ENCODE measurements at regions not wholly inside any gene's neighbourhood (a gene's known extent, or its start where the extent isn't known, plus 50 kb on each side); places are given as distances from the start of the nearest gene placed in this dataset.

GRCh38 chr4:12562021-12562420, 922.1 kb downstream of the RAB28 start (continued):
- TF ChIP-seq ZBTB33 (IDR thresholded peaks at IDR 0.05; ENCODE audit: borderline replicate concordance, low read depth) (no peak), GATA2 (CRISPR knock-in tag; IDR thresholded peaks at IDR 0.05) (no peak), JUND (IDR thresholded peaks at IDR 0.05) (no peak), YY1 (IDR thresholded peaks at IDR 0.05; ENCODE audit: low read depth) (no peak)

- ChIA-PET CTCF (no interaction called here), POLR2A (no interaction called here)
- 15% methylated on average over 4 of the region's 4 CpGs for WGBS (ENCODE audit: low lambda C conversion rate)
Measured at GRCh38 chr4:12555011-12555410, 929.1 kb downstream of the RAB28 start.

GRCh38 chr4:12548678-12549077, 935.5 kb downstream of the RAB28 start:
- ChIA-PET CTCF (no interaction called here), POLR2A (no interaction called here)
- Histone ChIP-seq H3K9me3 (peaks cover 8% of the 10 kb centered on the region; the same call in 1 of the 2 replicates), H3F3A (replicated peaks; ENCODE audit: insufficient read depth) (no peaks in the 10 kb centered on the region), H3K9ac (no peak overlapping the region), H2AFZ (ENCODE audit: low read depth) (no peak overlapping the region), H4K20me1 (ENCODE audit: insufficient read depth) (no peaks in the 10 kb centered on the region), H3K9me2 (no peaks in the 10 kb centered on the region), H3K27ac (ENCODE audit: low read depth in 2 of 2, low read length in 1 of 2) (no peak overlapping the region), H3K79me2 (ENCODE audit: insufficient read depth) (no peaks in the 10 kb centered on the region), H3K4me1 (ENCODE audit: control insufficient read depth in 1 of 2, insufficient read depth in 2 of 2, low read depth in 1 of 2, low read length in 1 of 2) (no peaks in the 10 kb centered on the region), H3K27me3 (ENCODE audit: insufficient read depth) (no peaks in the 10 kb centered on the region), H3K36me3 (replicated peaks in 1 of 2; ENCODE audit: control insufficient read depth in 1 of 2, insufficient read depth in 2 of 2, low read length in 1 of 2) (no peaks in the 10 kb centered on the region), H3K4me2 (no peak overlapping the region), H3K4me3 (ENCODE audit: low read depth in 2 of 2, low read length in 1 of 2) (no peak overlapping the region)
- WGBS (ENCODE audit: low lambda C conversion rate) = 8% methylated on average over 4 of the region's 4 CpGs
- no peak for DNase-seq
- no peak for TF ChIP-seq PBX3 (IDR thresholded peaks at IDR 0.05)
- TF ChIP-seq JUND (IDR thresholded peaks at IDR 0.05) = no peak
- no peak for TF ChIP-seq REST (IDR thresholded peaks at IDR 0.05; ENCODE audit: low read depth, low read length)
- TF ChIP-seq FOXM1 (IDR thresholded peaks at IDR 0.05; ENCODE audit: low read depth) = no peak
- TF ChIP-seq MXI1 (IDR thresholded peaks at IDR 0.05; ENCODE audit: low read depth, low read length) = no peak
- no peak for TF ChIP-seq YY1 (IDR thresholded peaks at IDR 0.05; ENCODE audit: low read depth)
- TF ChIP-seq IRF3 (IDR thresholded peaks at IDR 0.05; ENCODE audit: low read depth, low read length) = no peak
- no peak for TF ChIP-seq RXRA (IDR thresholded peaks at IDR 0.05; ENCODE audit: borderline replicate concordance, low read depth)
- no peak for TF ChIP-seq TAF1 (IDR thresholded peaks at IDR 0.05; ENCODE audit: borderline replicate concordance, low read depth, low read length)
- no peak for TF ChIP-seq TEAD4 (IDR thresholded peaks at IDR 0.05; ENCODE audit: borderline replicate concordance, insufficient read depth)
- no peak for TF ChIP-seq USF1 (IDR thresholded peaks at IDR 0.05; ENCODE audit: borderline replicate concordance, low read depth)
- no peak for TF ChIP-seq CTCF (IDR thresholded peaks at IDR 0.05)
- TF ChIP-seq GATA2 (CRISPR knock-in tag; IDR thresholded peaks at IDR 0.05) = no peak
- TF ChIP-seq MEF2A (IDR thresholded peaks at IDR 0.05; ENCODE audit: borderline replicate concordance, low read depth) = no peak

More at GRCh38 chr4:12555011-12555410, 929.1 kb downstream of the RAB28 start:
- H2AFZ ChIP-seq (ENCODE audit: low read depth) = no peak overlapping the region
- H3K79me2 ChIP-seq (ENCODE audit: insufficient read depth) = no peaks in the 10 kb centered on the region
- H3K36me3 ChIP-seq (replicated peaks in 1 of 2; ENCODE audit: control insufficient read depth in 1 of 2, insufficient read depth in 2 of 2, low read length in 1 of 2) = no peaks in the 10 kb centered on the region
- no peak overlapping the region for H3K4me2 ChIP-seq
- H3K9me3 ChIP-seq = peaks cover 8% of the 10 kb centered on the region; the same call in 1 of the 2 replicates
- no peaks in the 10 kb centered on the region for H3F3A ChIP-seq (replicated peaks; ENCODE audit: insufficient read depth)
- no peak overlapping the region for H3K4me3 ChIP-seq (ENCODE audit: low read depth in 2 of 2, low read length in 1 of 2)
- no peak overlapping the region for H3K27ac ChIP-seq (ENCODE audit: low read depth in 2 of 2, low read length in 1 of 2)
- no peak for TF ChIP-seq FOXJ3 (CRISPR knock-in tag; IDR thresholded peaks at IDR 0.05)
- H3K9me2 ChIP-seq = no peaks in the 10 kb centered on the region
- DNase-seq = no peak
- H3K9ac ChIP-seq = no peak overlapping the region
- H3K27me3 ChIP-seq (ENCODE audit: insufficient read depth) = no peaks in the 10 kb centered on the region
- no peaks in the 10 kb centered on the region for H3K4me1 ChIP-seq (ENCODE audit: control insufficient read depth in 1 of 2, insufficient read depth in 2 of 2, low read depth in 1 of 2, low read length in 1 of 2)
- H4K20me1 ChIP-seq (ENCODE audit: insufficient read depth) = no peaks in the 10 kb centered on the region
